LNCAP (cell line): ENCODE measurements at regions not wholly inside any gene's neighbourhood (a gene's known extent, or its start where the extent isn't known, plus 50 kb on each side); places are given as distances from the start of the nearest gene placed in this dataset.

Source experiments
- TF ChIP-seq, protein P1 (sequence below): fragments of 450-650 bp; IDR thresholded peaks from 2 replicates; pipeline ENCODE4 v1.5.1; 2017; ENCODE audit warnings: mild to moderate bottlenecking

DNA sequence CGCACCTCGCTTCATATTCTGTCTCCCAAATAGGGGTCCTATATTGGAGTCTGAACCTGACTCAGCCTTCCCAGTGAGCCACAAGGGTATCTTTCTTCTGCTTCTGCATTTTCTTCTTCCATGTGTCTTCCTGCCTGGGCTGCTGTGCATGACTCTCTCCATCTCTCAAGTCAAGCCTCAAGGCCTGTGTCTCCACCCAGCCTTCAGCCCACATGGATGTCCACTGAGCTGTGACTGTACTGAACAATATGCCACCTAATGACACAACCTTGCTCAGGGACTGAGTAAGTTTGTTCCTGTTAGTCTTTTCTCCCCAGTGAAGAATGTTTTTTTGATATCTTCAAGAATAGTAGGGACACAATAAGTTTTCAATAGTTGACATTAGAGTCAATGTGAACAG lies 162.7 kb upstream of the TBX20 start:
- TF ChIP-seq, protein P1, sequence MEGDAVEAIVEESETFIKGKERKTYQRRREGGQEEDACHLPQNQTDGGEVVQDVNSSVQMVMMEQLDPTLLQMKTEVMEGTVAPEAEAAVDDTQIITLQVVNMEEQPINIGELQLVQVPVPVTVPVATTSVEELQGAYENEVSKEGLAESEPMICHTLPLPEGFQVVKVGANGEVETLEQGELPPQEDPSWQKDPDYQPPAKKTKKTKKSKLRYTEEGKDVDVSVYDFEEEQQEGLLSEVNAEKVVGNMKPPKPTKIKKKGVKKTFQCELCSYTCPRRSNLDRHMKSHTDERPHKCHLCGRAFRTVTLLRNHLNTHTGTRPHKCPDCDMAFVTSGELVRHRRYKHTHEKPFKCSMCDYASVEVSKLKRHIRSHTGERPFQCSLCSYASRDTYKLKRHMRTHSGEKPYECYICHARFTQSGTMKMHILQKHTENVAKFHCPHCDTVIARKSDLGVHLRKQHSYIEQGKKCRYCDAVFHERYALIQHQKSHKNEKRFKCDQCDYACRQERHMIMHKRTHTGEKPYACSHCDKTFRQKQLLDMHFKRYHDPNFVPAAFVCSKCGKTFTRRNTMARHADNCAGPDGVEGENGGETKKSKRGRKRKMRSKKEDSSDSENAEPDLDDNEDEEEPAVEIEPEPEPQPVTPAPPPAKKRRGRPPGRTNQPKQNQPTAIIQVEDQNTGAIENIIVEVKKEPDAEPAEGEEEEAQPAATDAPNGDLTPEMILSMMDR: no peak

- TF ChIP-seq, protein P1: no peak
Observed at GRCh38 chr7:35415411-35415822, 161.5 kb upstream of the TBX20 start.

DNA sequence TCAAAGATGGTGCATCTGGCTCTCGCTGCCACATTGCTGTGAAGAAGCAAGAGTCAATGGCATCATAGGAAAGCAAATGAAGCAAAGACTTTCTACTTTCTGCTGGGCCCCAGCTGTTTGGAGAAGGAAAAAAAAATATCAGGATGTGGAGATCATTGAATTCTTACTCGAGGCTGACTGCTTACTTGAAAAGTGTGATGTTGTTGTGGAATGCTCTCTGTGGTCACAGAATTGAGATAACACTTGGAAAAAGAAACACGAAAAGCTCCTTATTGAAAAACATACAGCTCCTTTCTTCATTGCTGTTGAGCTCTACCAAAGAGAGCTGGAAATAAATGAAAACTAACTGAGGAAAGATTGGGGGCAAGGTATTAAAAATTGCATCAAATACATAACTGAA lies 157.4 kb upstream of the TBX20 start:
- TF ChIP-seq, protein P1: no peak

DNA sequence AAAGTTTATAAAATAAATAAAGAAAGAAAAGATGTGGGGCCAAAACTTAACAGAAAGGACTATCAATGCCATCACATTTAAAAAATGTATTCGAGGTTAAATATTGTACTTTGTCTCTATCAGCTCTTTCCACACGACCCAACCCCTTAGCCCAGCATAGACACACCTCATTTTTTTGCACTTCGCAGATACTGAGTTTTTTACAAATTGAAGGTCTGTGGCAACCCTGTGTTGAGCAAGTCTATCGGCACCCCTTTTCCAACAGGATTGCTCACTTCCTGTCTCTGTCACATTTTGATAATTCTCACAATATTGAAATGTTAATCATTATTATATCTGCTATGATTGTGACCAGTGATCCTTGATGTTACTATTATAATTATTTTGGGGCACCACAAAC lies 151.6 kb upstream of the TBX20 start:
- TF ChIP-seq, protein P1: no peak

DNA sequence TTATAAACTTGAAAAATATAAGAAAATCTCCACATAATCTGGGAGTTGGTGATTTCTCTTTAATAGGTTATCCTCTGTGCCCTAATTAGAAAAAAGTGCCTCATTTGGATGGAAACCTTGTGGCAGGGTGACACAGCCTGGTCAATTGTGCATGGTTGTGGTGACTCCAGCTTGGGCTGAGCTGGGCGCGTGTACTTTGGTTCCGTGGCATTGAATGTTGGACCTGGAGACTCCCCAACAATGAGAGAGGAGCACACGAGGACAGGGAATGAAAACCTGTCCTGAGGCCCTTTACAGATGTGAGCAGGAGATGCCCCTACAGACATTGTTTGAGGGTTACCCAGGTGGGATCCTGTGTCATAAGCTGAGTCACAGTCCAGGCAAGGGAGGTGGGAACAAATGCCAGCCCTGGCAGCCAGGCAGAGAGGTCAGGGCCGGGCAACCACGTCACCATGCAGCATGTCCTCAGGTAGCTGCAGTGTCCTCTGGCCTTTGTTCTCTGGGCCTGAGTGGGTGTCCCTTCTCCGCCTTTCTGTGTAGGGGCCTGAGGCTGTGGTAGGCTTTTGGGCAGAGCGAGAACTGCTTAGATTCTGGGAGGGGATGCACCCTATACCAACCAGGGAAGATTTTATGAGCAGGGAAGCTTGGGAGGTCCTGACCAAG lies 147.4 kb upstream of the TBX20 start:
- TF ChIP-seq, protein P1: no peak

DNA sequence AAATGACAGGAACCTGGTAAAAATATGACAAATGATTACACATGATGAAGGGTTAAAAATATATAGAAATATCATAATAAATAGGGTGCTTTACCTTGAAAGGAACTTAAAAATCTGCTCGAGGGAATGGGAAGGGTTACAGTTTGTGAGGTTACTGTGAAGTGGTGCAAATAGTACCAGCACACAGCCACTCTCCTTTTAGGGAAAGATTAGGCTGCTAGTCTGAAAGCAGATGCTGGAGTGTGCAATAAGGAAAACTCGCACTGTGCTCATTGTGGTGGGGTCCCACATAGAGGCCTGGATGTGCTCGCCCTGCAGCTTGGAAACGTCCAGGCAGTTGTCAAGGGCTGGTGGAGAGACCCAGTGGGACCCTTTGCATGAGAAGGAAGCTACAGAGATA lies 145.9 kb upstream of the TBX20 start:
- TF ChIP-seq, protein P1: no peak

DNA sequence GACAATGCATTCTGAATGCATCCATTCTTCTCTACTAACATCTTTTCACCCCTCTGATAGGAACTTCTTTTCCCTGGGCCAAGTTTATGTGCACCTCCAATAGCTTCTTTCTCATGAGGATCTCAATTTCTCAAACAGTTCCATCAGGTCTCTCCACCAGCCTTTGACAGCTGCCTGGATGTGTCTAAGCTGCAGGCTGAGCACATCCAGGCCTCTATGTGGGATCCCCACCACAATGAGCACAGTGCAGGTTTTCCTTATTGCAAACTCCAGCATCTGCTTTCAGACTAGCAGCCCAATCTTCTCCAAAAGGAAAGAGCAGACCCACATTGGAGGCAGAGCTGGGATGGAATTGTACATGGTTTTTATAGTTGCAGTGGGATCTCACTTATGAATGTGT lies 145.3 kb upstream of the TBX20 start:
- TF ChIP-seq, protein P1: no peak

GRCh38 chr7:35398518-35398917 lies 144.6 kb upstream of the TBX20 start:
- TF ChIP-seq, protein P1: no peak
